HEK293T (cell line): ENCODE measurements at regions not wholly inside any gene's neighbourhood (a gene's known extent, or its start where the extent isn't known, plus 50 kb on each side); places are given as distances from the start of the nearest gene placed in this dataset.

ENCODE experiments used
- BHLHE40 ChIP-seq: fragments of 450-650 bp; IDR thresholded peaks from 2 replicates; pipeline ENCODE4 v1.6.1; 2016; ENCODE audit warnings: mild to moderate bottlenecking, moderate library complexity, borderline replicate concordance
- FOXK2 ChIP-seq: fragments of 450-650 bp; IDR thresholded peaks from 2 replicates; pipeline ENCODE4 v1.6.1; 2016; ENCODE audit warnings: mild to moderate bottlenecking
- NFRKB ChIP-seq: fragments of 450-650 bp; IDR thresholded peaks from 2 replicates; pipeline ENCODE4 v1.6.1; 2016; ENCODE audit warnings: mild to moderate bottlenecking, moderate library complexity
- SP1 ChIP-seq: fragments of 450-650 bp; IDR thresholded peaks from 2 replicates; pipeline ENCODE4 v1.6.1; 2017

DNA sequence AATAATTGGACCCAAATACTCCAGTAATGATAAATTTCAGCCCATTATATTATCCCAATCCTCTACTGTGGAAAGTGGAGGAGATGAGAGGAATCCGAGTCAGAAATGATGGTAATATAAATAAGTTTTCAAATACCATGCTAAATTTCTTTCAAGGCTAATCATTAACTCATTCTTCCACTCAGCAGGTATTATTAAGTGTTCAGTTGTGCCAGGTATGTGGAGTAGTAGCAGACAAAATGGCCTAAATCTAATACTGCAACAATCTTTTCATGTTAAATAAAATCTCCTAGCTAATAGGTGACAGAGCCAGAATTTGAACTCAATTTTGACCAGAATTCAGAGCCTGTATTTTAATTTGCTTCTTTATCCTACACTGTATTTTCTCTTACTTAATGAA lies 538.6 kb upstream of the ROBO2 start:
- TF ChIP-seq NFRKB (no peak), SP1 (no peak), BHLHE40 (no peak), FOXK2 (no peak)
